Chondrocyte (in vitro differentiated cells): ENCODE measurements at regions not wholly inside any gene's neighbourhood (a gene's known extent, or its start where the extent isn't known, plus 50 kb on each side); places are given as distances from the start of the nearest gene placed in this dataset.

ENCODE experiments used
- DNase-seq: peaks from one replicate; pipeline ENCODE4 v3.0.0; 2021; ENCODE audit warnings: mixed read lengths, low spot score
- H3K27ac Mint-ChIP-seq: one replicate; pipeline ENCODE4 v1.8.0; 2021; ENCODE audit warnings: mild to moderate bottlenecking, moderate library complexity, mixed read lengths; ENCODE audit not compliant: unreplicated experiment
- H3K27me3 Mint-ChIP-seq: 2 replicates; pipeline ENCODE4 v1.8.0; 2021; ENCODE audit warnings: low read depth, mixed read lengths
- H3K36me3 Mint-ChIP-seq: 2 replicates; pipeline ENCODE4 v1.8.0; 2021; ENCODE audit warnings: low read depth, mixed read lengths
- H3K4me1 Mint-ChIP-seq: 2 replicates; pipeline ENCODE4 v1.8.0; 2021; ENCODE audit warnings: low read depth, mild to moderate bottlenecking, mixed read lengths
- H3K4me3 Mint-ChIP-seq: one replicate; pipeline ENCODE4 v1.8.0; 2021; ENCODE audit warnings: mild to moderate bottlenecking, moderate library complexity, mixed read lengths; ENCODE audit not compliant: unreplicated experiment
- H3K9me3 Mint-ChIP-seq: 2 replicates; pipeline ENCODE4 v1.8.0; 2021; ENCODE audit warnings: low read depth, mixed read lengths
- TF ChIP-seq, protein P1 (sequence below): fragments of 200-600 bp; sonication (generic); IDR thresholded peaks from 2 replicates; pipeline ENCODE4 v1.5.0; 2021; ENCODE audit warnings: antibody characterized with exemption, mild to moderate bottlenecking, moderate library complexity

DNA sequence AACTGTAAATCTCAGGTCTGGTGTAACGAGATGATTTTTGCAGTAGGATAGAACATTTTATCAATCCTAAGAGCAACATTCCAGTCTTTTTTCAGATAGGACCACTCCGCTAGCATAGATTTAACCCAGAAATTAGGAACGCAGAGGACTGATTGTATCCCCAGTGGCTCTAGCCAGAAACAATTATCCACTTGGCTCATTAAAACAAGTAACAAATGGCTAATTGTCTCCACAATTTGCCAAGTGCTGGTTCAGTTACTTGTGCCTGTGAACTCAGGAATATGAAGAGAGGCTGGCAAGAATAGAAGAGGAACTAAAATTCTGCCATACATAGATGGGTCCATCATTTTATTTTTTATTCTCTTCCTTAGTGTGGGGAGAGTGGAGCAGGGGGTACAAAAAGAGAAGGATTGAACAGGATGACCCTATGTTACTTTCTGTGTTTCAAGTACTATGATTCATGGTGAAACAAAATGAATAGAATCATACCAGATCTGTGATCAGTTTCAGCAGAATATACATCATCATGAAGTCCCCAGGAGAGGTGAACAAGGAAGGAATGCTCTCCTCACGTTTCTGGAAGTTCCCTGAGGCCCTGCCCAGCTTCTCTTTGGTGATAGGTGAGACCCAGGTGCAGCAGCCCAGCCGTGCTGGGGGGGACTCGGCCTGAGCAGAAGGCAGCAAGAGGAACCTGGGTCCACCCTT, 121.6 kb downstream of the ARL4C start:
- TF ChIP-seq, protein P1, sequence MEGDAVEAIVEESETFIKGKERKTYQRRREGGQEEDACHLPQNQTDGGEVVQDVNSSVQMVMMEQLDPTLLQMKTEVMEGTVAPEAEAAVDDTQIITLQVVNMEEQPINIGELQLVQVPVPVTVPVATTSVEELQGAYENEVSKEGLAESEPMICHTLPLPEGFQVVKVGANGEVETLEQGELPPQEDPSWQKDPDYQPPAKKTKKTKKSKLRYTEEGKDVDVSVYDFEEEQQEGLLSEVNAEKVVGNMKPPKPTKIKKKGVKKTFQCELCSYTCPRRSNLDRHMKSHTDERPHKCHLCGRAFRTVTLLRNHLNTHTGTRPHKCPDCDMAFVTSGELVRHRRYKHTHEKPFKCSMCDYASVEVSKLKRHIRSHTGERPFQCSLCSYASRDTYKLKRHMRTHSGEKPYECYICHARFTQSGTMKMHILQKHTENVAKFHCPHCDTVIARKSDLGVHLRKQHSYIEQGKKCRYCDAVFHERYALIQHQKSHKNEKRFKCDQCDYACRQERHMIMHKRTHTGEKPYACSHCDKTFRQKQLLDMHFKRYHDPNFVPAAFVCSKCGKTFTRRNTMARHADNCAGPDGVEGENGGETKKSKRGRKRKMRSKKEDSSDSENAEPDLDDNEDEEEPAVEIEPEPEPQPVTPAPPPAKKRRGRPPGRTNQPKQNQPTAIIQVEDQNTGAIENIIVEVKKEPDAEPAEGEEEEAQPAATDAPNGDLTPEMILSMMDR, result no peak
- Mint-ChIP-seq H3K9me3 (no peaks in the 10 kb centered on the region), H3K4me1 (peaks cover 40% of the 10 kb centered on the region), H3K27ac (peak overlapping the region; percentile 59), H3K36me3 (no peaks in the 10 kb centered on the region), H3K4me3 (no peak overlapping the region), H3K27me3 (no peaks in the 10 kb centered on the region)
- DNase-seq, result no peak

DNA sequence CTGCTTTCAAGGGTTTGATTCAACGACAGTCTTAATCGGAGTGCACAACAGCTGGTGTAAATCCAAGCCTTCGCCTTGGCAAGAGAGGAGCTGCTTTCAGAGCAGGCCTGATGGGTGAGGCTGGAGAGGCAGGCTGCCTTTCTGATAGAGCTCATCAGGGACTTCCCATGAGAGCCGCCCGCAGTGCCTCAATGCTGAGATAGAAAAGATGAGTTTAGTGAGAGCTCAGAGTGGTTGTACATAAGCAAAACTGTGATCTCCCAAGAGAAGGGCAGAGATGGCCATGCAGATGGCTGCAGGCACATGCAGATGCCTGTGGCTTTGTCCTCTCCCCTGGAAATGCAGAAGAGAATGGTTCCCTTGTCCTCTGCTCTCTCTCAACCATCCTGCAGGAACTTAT, 122.1 kb downstream of the ARL4C start:
- H3K36me3 Mint-ChIP-seq, result no peaks in the 10 kb centered on the region
- no peak for DNase-seq
- no peaks in the 10 kb centered on the region for H3K27me3 Mint-ChIP-seq
- peaks cover 40% of the 10 kb centered on the region for H3K4me1 Mint-ChIP-seq
- H3K4me3 Mint-ChIP-seq, result no peak overlapping the region
- H3K9me3 Mint-ChIP-seq, result no peaks in the 10 kb centered on the region
- H3K27ac Mint-ChIP-seq, result no peak overlapping the region
- TF ChIP-seq, protein P1, result no peak

DNA sequence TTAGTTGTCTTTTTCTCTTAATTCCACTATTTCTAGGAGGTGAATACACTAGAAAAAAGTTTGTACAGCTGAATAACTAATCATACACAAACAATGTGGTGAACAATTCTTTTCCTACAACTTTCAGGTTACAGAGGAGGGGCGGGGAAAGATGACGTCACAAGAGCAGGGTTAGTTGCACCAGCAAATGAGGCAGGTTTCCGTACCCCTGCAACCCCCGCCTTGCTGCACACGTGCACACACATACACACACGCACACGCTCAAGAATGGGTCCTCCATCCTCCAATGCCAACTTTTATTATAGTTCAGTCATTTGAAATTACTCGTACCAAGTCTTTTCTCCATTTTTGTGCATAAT, 122.8 kb downstream of the ARL4C start:
- Mint-ChIP-seq H3K4me3 (no peak overlapping the region), H3K27me3 (no peaks in the 10 kb centered on the region), H3K27ac (no peak overlapping the region), H3K9me3 (no peaks in the 10 kb centered on the region), H3K36me3 (no peaks in the 10 kb centered on the region), H3K4me1 (peaks cover 45% of the 10 kb centered on the region)
- DNase-seq, result no peak
- TF ChIP-seq, protein P1, result no peak

DNA sequence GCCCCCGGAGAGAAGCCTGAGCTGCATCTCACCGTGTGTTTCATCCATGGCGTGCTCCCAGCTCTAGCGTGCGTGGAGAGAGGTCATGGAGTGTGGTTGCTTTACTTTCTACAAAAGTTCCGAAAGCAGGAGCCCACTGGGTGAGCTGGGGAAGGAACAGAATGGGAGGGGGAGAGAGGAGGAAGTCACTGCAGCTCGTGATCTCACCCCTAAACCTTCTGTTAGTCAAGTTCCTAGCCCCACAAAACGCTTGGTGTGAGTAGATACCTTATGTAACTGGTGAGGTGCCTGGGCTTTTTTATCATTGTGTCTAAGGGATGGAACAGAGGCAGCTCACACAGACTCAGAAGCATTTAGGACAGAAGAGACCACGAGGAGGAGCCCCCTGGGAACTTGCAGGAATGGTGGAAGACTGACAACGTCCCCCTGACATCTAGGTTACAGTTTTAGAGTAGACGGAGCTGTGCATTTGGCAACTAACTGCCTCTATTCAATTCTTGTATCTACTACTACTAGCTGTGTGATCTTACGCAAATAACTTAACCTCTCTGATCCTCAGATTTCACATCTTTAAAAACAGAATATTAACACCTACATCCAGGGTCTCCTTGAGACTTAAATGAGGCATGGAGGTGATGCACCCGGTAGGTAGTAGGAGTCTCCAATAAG, 123.3 kb downstream of the ARL4C start:
- no peak overlapping the region for H3K27ac Mint-ChIP-seq
- no peaks in the 10 kb centered on the region for H3K9me3 Mint-ChIP-seq
- no peak for DNase-seq
- TF ChIP-seq, protein P1, result no peak
- no peaks in the 10 kb centered on the region for H3K36me3 Mint-ChIP-seq
- H3K27me3 Mint-ChIP-seq, result no peaks in the 10 kb centered on the region
- H3K4me3 Mint-ChIP-seq, result no peak overlapping the region
- H3K4me1 Mint-ChIP-seq, result peaks cover 45% of the 10 kb centered on the region

DNA sequence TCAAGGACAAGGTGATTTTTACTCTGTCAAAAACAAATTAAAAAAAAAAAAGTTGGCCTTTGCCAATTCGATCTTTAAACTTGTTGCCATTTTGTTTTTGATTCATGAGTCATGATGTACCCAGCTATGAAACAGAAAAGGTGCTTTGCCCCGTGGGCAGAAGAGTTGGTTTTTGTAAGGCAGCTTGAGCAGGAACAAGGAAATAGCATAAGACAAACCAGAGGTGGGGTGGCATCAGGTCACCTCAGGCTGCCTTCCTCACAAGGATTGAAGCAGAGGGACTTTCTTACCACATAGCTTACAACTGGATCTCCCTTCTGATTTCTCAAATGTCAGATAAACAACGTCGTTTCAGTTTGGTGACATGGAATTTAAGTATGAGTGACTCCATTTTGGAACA, 123.8 kb downstream of the ARL4C start:
- no peaks in the 10 kb centered on the region for H3K27me3 Mint-ChIP-seq
- TF ChIP-seq, protein P1, result no peak

More for the DNA sequence above, 123.8 kb downstream of the ARL4C start:
- no peak overlapping the region for H3K4me3 Mint-ChIP-seq
- no peak for DNase-seq
- H3K27ac Mint-ChIP-seq, result no peak overlapping the region
- H3K9me3 Mint-ChIP-seq, result no peaks in the 10 kb centered on the region
- H3K36me3 Mint-ChIP-seq, result no peaks in the 10 kb centered on the region
- H3K4me1 Mint-ChIP-seq, result peaks cover 44% of the 10 kb centered on the region
